ENCODE measurements at regions not wholly inside any gene's neighbourhood (a gene's known extent, or its start where the extent isn't known, plus 50 kb on each side); places are given as distances from the start of the nearest gene placed in this dataset.

- TF ChIP-seq EZH2phosphoT487 (IDR thresholded peaks at IDR 0.05; ENCODE audit: low read length), result no peak
- TF ChIP-seq CTCF (IDR thresholded peaks at IDR 0.05; ENCODE audit: low read length), result no peak
- TF ChIP-seq EZH2 (optimal IDR thresholded peaks at IDR 0.05; ENCODE audit: low read depth, low read length), result no peak
- no peak overlapping the region for H3K4me2 ChIP-seq (ENCODE audit: low read depth, low read length)
- H3K27me3 ChIP-seq (replicated peaks; ENCODE audit: insufficient read depth, low read length), result no peaks in the 10 kb centered on the region
- H3K4me3 ChIP-seq (ENCODE audit: low read length), result no peak overlapping the region
- no peaks in the 10 kb centered on the region for H3K9me3 ChIP-seq (replicated peaks; ENCODE audit: insufficient read depth, low read length)
- H4K20me1 ChIP-seq (ENCODE audit: insufficient read depth, low read length), result no peaks in the 10 kb centered on the region
- no peak overlapping the region for H3K27ac ChIP-seq (ENCODE audit: low read length)
- DNase-seq, result no peak
- no peak overlapping the region for H3K9ac ChIP-seq (ENCODE audit: low read length)
- no peaks in the 10 kb centered on the region for H3K9me2 ChIP-seq (replicated peaks; ENCODE audit: insufficient read depth, low read length)
- no peaks in the 10 kb centered on the region for H3K79me2 ChIP-seq (ENCODE audit: low read length)
- no peaks in the 10 kb centered on the region for H3K36me3 ChIP-seq (replicated peaks; ENCODE audit: insufficient read depth, low read length)
- H3K4me1 ChIP-seq (ENCODE audit: low read length), result no peaks in the 10 kb centered on the region
- no peak overlapping the region for H2AFZ ChIP-seq (ENCODE audit: low read length)
- no peaks in the 10 kb centered on the region for H3F3A ChIP-seq (ENCODE audit: insufficient read depth, low read length)
These were observed 448.8 kb downstream of the WDR72 start for GRCh38 chr15:53310709-53311108.

- no peaks in the 10 kb centered on the region for H3K27me3 ChIP-seq (replicated peaks; ENCODE audit: insufficient read depth, low read length)
- no peaks in the 10 kb centered on the region for H4K20me1 ChIP-seq (ENCODE audit: insufficient read depth, low read length)
- H3K9me2 ChIP-seq (replicated peaks; ENCODE audit: insufficient read depth, low read length), result no peaks in the 10 kb centered on the region
- H3K79me2 ChIP-seq (ENCODE audit: low read length), result no peaks in the 10 kb centered on the region
- no peak overlapping the region for H2AFZ ChIP-seq (ENCODE audit: low read length)
- no peak overlapping the region for H3K9ac ChIP-seq (ENCODE audit: low read length)
- H3K27ac ChIP-seq (ENCODE audit: low read length), result no peak overlapping the region
- no peaks in the 10 kb centered on the region for H3K36me3 ChIP-seq (replicated peaks; ENCODE audit: insufficient read depth, low read length)
- H3K9me3 ChIP-seq (replicated peaks; ENCODE audit: insufficient read depth, low read length), result no peaks in the 10 kb centered on the region
- no peak overlapping the region for H3K4me2 ChIP-seq (ENCODE audit: low read depth, low read length)
- no peak for DNase-seq
- TF ChIP-seq CTCF (IDR thresholded peaks at IDR 0.05; ENCODE audit: low read length) (no peak), EZH2phosphoT487 (IDR thresholded peaks at IDR 0.05; ENCODE audit: low read length) (no peak), EZH2 (optimal IDR thresholded peaks at IDR 0.05; ENCODE audit: low read depth, low read length) (no peak)
- no peak overlapping the region for H3K4me3 ChIP-seq (ENCODE audit: low read length)
- H3K4me1 ChIP-seq (ENCODE audit: low read length), result no peaks in the 10 kb centered on the region
- no peaks in the 10 kb centered on the region for H3F3A ChIP-seq (ENCODE audit: insufficient read depth, low read length)
These were observed 451.4 kb downstream of the WDR72 start for GRCh38 chr15:53307952-53308624.

GRCh38 chr15:53305554-53305953, 453.9 kb downstream of the WDR72 start:
- Histone ChIP-seq H2AFZ (ENCODE audit: low read length) (no peak overlapping the region), H3F3A (ENCODE audit: insufficient read depth, low read length) (no peaks in the 10 kb centered on the region), H3K4me1 (ENCODE audit: low read length) (no peaks in the 10 kb centered on the region), H3K9ac (ENCODE audit: low read length) (no peak overlapping the region), H3K9me3 (replicated peaks; ENCODE audit: insufficient read depth, low read length) (no peaks in the 10 kb centered on the region), H3K4me3 (ENCODE audit: low read length) (no peak overlapping the region), H3K27ac (ENCODE audit: low read length) (no peak overlapping the region), H3K36me3 (replicated peaks; ENCODE audit: insufficient read depth, low read length) (no peaks in the 10 kb centered on the region), H3K79me2 (ENCODE audit: low read length) (no peaks in the 10 kb centered on the region), H4K20me1 (ENCODE audit: insufficient read depth, low read length) (no peaks in the 10 kb centered on the region), H3K4me2 (ENCODE audit: low read depth, low read length) (no peak overlapping the region), H3K9me2 (replicated peaks; ENCODE audit: insufficient read depth, low read length) (no peaks in the 10 kb centered on the region), H3K27me3 (replicated peaks; ENCODE audit: insufficient read depth, low read length) (no peaks in the 10 kb centered on the region)
- DNase-seq, result no peak
- TF ChIP-seq EZH2 (optimal IDR thresholded peaks at IDR 0.05; ENCODE audit: low read depth, low read length) (no peak), CTCF (IDR thresholded peaks at IDR 0.05; ENCODE audit: low read length) (no peak), EZH2phosphoT487 (IDR thresholded peaks at IDR 0.05; ENCODE audit: low read length) (no peak)

Measured in MM.1S (cell line).